Activated CD4-positive, alpha-beta T cell treated with anti-CD3 and anti-CD28 coated beads for 24 hours (primary cell): ENCODE measurements at regions not wholly inside any gene's neighbourhood (a gene's known extent, or its start where the extent isn't known, plus 50 kb on each side); places are given as distances from the start of the nearest gene placed in this dataset.

Source experiments
- DNase-seq, 2 donors: peaks; one replicate each; pipeline ENCODE4 v3.0.0-alpha.2; 2020; ENCODE audit warnings: low read depth in 2 of 2

- no peak for DNase-seq
Observed at GRCh38 chr12:90398285-90398836, 556.6 kb downstream of the CCER1 start.

DNA sequence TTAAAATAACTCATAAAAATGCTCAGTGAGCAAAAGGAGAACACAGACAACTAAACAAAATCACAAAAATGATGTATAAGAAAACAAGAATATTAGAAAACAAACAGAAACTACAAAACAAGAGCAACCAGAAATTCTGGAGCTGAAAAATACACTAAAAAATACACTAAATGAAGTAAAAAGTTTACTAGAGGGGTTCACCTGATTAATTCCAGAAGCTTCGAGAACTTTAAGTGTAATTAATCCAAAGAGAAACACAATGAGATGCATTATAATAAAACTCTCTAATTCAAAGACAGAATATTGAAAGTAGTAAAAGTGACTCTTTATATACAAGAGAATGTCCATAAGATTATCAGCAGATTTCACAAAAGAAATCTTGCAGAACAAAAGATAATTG is 558.4 kb downstream of the CCER1 start:
- no peak for DNase-seq

DNA sequence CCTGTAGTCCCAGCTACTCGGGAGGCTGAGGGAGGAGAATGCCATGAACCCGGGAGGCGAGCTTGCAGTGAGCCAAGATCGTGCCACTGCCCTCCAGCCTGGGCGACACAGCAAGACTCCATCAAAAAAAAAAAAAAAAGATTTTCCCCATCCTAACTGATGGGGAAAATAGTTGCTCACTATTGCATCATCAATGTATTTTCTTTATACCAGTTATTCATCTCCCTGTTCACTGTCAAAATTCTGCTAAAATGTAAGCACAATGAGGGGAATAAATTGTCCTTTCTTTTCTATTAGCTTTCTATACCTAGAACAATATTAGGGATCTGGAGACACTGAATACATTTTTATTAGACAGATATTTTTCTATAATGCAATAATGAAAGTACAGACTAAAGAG is 561.3 kb downstream of the CCER1 start:
- no peak for DNase-seq

DNA sequence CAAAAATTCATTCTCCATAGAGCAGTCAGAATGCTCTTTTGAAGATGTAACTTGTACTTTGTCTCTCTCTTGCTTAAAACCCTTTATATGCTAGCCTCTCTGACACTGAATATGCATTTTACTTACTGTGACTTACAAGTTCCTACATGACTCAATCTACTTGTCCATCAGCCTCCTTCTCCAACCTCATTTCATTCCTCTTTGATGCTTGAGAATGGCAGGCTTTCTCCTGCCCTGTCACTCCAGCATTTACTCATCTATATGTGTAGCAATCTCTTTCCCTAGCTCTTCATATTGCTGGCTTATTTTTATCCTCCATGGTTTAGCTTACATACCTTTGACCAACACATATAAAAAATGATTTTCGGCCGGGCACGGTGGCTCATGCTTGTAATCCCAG is 561.9 kb downstream of the CCER1 start:
- no peak for DNase-seq

DNA sequence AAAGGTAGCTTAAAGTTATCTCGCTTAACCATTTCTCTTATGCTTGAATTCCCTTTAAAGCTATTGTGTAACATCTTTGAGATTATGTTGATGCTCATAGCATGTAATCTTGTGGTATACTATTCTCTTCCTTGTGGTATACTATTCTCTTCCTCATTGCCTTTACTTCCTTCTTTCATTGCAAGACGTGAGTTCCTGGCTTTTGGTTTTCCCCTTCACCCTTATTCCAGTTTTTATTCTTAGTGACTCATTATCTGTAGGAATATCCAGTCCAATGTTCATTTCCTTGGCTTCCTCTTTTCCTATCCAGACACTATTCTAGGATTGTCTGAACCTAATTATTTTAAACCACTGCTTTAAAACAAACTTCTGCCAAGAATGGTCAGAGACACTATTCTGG is 564.0 kb downstream of the CCER1 start:
- DNase-seq = no peak

DNA sequence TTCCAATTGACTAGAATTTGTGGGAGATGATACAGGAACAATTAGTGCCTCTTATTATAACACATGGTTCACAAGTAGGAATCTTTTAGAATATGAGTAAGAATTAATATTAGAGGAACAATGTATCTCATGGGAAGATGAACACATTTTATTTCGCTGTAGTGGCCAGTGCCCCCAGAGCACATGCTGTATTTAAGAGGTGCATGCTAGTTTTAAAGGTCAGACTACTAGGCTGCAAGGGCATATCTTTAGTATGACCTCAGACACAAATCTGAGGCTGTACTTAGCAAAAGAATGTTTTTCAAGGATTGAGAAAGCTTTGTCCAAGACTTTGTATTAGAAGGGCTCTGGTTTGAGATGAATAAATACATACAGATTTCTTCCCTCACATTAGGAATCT is 586.9 kb downstream of the CCER1 start:
- DNase-seq = no peak

- DNase-seq = no peak
Observed at GRCh38 chr12:90366286-90366685, 588.7 kb downstream of the CCER1 start.

DNA sequence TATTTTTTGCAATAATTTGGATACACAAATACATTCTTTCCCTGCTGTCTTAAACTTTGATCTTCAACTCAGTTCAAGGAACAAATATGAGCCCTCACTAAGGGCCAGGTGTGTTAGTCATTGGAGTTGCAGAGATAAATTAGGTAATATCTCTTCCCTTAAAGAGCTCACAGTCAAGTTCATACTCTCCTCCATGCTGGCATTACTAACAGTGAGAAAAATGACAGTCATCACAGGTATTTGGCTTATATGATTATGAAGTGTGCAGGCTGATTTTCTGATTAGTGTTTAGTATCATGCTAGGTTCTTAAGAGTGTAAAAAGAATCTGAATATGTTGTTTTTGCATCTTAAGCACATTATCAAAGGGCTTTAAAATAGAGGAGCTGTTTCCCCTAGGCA is 594.7 kb downstream of the CCER1 start:
- DNase-seq = no peak

DNA sequence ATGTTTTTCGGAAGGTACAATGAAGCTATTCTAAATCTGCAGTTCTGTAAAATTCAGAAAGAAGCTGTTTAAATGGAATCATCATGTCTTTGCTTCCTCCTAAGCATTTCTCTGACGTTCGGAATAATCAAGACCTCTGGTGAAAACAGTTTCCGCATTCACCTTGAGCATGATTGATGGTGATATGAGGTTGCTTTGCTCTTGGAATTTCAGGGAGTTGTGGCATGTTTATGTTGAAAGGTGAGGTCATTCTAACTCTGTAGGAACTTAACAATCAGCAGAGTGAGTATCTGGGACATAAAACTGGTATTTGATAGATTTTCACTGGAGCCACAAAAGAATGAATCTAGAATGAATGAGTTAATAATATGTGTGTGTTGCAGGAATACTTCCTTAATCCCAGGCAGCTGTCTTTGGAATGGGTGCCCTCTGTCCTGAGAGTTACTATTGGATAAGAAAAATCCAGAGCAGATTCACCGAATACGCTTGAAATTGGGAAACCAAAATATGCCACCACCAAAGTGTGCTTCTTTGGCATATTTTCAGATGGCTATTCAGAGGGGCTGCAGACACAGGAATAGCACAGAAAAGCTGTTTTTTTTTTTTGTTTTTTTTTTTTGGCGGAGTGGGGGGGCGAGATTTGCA is 599.1 kb downstream of the CCER1 start:
- DNase-seq = no peak

DNA sequence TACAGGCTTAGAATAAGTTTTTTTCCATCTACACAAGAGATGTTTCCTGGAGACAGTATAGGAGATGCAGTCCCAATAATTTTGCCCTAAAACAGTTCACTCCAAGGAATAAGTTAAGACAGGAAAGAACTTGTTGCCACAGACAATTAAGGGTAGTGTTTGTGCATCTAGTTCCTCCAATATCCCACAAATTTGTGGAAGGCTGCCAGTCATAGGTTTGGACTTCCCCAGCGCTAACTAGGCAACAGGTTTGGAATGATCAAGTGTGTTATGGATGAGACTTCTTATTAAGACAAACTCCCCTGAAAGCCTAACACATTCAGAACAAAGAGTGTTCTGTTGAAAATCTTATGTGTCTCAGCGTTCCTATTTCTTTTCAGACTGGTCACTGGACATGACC is 611.0 kb downstream of the CCER1 start:
- DNase-seq = no peak

DNA sequence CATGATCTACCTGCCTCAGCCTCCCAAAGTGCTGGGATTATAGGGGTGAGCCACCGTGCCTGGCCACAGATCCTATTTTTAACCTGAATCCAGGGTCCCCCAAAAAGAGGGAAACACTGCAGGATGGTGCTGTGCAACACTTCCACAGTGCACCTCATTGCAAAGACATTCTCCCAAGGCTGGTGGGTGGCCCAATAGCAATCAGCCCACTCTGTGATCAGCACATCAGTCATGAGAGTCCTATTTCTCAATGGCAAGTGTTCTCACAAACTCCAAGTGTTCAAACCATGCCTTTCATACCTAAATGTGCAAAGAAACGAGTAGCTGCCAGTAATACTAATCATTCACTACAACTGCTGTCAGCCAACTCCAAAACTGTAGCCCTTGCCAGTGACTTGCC is 612.9 kb downstream of the CCER1 start:
- DNase-seq = no peak

DNA sequence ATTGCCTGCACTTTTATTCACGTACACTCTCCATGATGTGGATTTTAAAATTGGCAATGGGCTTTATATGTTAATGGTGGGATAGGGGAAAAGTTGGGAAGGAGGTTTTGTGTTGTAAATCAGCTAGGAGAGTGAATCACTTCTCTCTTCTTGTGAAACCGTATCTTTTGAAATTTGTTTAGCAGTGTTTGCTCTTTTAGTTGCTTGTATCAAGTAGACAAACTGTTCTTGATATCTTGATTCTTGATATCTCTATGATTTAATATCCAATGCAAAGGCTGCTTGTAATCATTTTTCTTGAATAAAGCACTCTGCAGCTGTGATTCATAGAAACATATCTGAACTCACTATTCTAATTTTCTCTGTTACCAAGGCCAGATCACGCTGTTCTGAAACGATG is 615.1 kb downstream of the CCER1 start:
- no peak for DNase-seq

DNA sequence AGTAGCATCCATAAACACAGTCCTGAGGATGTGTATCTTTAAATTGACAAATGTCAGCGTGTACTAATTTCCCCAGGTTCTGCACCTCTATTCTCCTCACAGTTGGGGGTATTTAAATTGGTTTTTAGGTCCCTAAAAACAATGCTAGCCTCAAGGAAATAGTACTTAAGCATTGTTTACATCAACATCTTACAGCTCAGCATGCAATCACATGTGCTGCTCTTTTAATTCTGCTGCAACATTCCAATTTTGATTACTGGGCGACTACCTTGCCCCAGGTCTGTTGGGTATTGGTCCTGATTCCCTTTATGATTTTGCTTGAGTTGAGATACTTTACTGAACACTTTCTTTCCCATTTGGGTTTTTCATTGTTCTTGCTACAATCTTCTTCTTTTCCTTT is 616.6 kb downstream of the CCER1 start:
- DNase-seq = no peak

GRCh38 chr12:90337018-90337417 is 618.0 kb downstream of the CCER1 start:
- no peak for DNase-seq

DNA sequence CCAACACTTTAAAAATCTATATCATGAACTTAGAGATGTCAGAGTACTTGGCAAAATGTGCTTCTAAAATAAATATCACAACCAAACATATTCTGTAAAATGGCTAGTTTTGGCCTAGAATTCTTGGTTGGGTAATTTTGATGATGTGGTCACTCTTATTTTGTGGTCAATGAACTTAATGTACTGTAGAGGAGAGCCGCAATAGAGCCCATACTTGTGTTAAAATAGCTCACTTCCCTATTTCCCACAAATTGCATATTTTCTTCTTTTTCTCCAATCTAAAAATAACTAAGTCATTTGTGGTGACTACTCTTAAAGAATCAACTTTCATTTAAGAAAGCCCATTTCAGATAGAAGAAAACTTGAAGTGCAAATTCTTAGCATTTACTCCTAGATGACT is 619.4 kb downstream of the CCER1 start:
- no peak for DNase-seq

GRCh38 chr12:90333939-90334338 is 621.0 kb downstream of the CCER1 start:
- no peak for DNase-seq

- DNase-seq = no peak
Observed at GRCh38 chr12:90333424-90333823, 621.6 kb downstream of the CCER1 start.

DNA sequence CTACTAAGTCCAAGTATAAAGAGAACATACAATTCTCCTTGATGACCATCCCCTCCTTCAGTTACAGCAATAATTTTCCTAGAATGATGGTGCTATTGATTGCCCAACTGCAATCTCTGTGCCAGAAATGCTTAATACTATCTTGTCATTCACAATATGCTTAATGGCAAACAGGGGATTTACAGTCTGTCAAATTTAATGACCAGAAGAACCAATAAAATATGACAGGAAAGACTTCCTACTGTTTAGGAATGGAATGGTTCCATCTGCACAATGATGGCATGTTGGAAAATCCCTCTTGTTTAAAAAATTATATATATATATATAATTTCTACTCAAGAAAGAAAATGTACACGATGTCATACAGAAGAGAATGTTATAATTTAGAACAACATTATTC is 623.2 kb downstream of the CCER1 start:
- no peak for DNase-seq

- no peak for DNase-seq
Observed at GRCh38 chr12:90331262-90331661, 622.6 kb upstream of the ATP2B1 start.

- DNase-seq = no peak
Observed at GRCh38 chr12:90327793-90328743, 619.4 kb upstream of the ATP2B1 start.

GRCh38 chr12:90323217-90323616 is 614.6 kb upstream of the ATP2B1 start:
- no peak for DNase-seq

- DNase-seq = no peak
Observed at GRCh38 chr12:90322006-90322405, 613.4 kb upstream of the ATP2B1 start.

DNA sequence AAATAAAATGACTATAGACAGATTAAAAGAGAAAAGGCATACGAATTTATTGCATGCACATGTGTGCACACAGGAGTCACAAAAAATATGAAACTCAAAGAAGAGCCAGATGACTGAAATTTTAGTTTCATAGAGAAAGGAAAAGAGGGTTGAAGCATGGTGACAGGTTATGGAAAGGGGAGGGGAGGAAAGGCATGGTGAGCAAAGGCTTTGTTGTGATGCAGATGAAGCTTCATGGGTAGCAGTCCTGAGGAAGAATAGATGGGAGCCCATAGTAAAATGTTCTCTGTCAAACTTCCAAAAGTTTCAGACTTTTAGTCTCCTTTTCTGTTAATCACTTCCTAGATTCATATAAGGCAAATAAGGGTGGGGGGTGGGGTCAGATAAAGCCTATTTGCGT is 612.7 kb upstream of the ATP2B1 start:
- no peak for DNase-seq
